Ovary (tissue), 7 donors: ENCODE measurements at regions not wholly inside any gene's neighbourhood (a gene's known extent, or its start where the extent isn't known, plus 50 kb on each side); places are given as distances from the start of the nearest gene placed in this dataset.

Experiments
- DNase-seq, 5 donors: peaks; one replicate each; pipeline ENCODE4 v3.0.0-alpha.2; 2019 to 2020
- H3K27ac ChIP-seq, 2 donors: fragments of 200-600 bp; one replicate each; pipeline versions ENCODE4 v1.5.1 to v1.8.0; 2019 to 2022
- H3K27me3 ChIP-seq: fragments of 200-600 bp; one replicate; pipeline ENCODE4 v1.8.0; 2022
- H3K36me3 ChIP-seq: fragments of 200-600 bp; sonication (generic); one replicate; pipeline ENCODE4 v1.5.1; 2019
- H3K4me1 ChIP-seq: one replicate; pipeline ENCODE4 v1.8.1; 2013; ENCODE audit warnings: mild to moderate bottlenecking, moderate library complexity; ENCODE audit not compliant: insufficient read depth
- H3K4me3 ChIP-seq: fragments of 200-600 bp; sonication (generic); one replicate; pipeline ENCODE4 v1.5.1; 2017
- H3K9me3 ChIP-seq, 2 donors: fragments of 200-600 bp in 1 of 2; sonication (generic) in 1 of 2; one replicate each; pipeline versions ENCODE4 v1.5.1 to v1.8.1; 2013 to 2019; ENCODE audit warnings: mild to moderate bottlenecking in 1 of 2, moderate library complexity in 1 of 2
- EP300 ChIP-seq: sonication (generic); formaldehyde crosslinking; IDR thresholded peaks from one replicate; pipeline ENCODE4 v1.6.1; 2017; ENCODE audit warnings: antibody characterized with exemption
- POLR2A ChIP-seq: fragments of 450-650 bp; IDR thresholded peaks from one replicate; pipeline ENCODE4 v1.6.1; 2017; ENCODE audit warnings: antibody characterized with exemption, mild to moderate bottlenecking, moderate library complexity
- WGBS, 3 donors: extraction: QIAGEN DNeasy Blood & Tissue Kit in 1 of 3; methylation state at CpG; one replicate each; pipeline versions ENCODE4 v1.1.5 to v1.1.7; 2013 to 2017; 5-methylcytosine and 5-hydroxymethylcytosine counted together
- intact Hi-C, 4 donors: fragments of 100-400 bp; cut with DNase I; formaldehyde crosslinking; loops; one replicate each; pipeline versions ENCODE4 v1.11.0 to v1.15.1; 2022 to 2023
- TF ChIP-seq, protein P1 (sequence below), 3 donors: fragments of 450-650 bp in 2 of 3; fragments of 200-600 bp in 1 of 3; IDR thresholded peaks; one replicate each; pipeline versions ENCODE4 v1.5.1 to v1.8.0; 2016 to 2022; ENCODE audit warnings: antibody characterized with exemption in 3 of 3, mild to moderate bottlenecking in 1 of 3
- donor health status: DM: no; HTN: no; CAD: no; lungs with moderate emphysema.
- donor health status: DM: no; HTN: no; CAD: no.
- donor health status: Bipolar disorder and iron deficiency.
- donor health status: DM: no; HTN: no; CAD: no.
- donor health status: DM: yes; HTN: yes; CAD: no.

DNA sequence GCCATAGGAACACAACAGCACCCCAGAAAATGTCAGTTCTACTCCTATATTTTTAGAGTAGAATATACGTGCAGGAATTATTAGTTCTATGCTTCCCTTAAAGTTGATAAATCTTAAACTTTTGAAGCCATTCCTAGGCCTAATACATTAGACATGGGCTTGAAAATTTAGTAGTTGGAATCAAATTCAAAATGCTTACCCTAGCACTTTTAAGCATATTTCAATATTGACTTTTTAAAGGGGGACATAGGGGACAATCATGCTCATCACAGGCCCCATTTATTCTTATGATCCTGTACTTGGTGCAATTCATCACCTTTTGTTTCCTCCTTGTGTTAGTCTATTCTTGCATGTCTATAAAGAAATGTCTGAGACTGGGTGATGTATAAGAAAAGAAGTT is 129.0 kb downstream of the FAM174A start:
- no peak for DNase-seq
- TF ChIP-seq, protein P1, sequence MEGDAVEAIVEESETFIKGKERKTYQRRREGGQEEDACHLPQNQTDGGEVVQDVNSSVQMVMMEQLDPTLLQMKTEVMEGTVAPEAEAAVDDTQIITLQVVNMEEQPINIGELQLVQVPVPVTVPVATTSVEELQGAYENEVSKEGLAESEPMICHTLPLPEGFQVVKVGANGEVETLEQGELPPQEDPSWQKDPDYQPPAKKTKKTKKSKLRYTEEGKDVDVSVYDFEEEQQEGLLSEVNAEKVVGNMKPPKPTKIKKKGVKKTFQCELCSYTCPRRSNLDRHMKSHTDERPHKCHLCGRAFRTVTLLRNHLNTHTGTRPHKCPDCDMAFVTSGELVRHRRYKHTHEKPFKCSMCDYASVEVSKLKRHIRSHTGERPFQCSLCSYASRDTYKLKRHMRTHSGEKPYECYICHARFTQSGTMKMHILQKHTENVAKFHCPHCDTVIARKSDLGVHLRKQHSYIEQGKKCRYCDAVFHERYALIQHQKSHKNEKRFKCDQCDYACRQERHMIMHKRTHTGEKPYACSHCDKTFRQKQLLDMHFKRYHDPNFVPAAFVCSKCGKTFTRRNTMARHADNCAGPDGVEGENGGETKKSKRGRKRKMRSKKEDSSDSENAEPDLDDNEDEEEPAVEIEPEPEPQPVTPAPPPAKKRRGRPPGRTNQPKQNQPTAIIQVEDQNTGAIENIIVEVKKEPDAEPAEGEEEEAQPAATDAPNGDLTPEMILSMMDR (IDR thresholded peaks at IDR 0.05) = no peak
- no peak for TF ChIP-seq POLR2A
- no peak for TF ChIP-seq EP300
- no peaks in the 10 kb centered on the region for H3K9me3 ChIP-seq
- H3K36me3 ChIP-seq = no peaks in the 10 kb centered on the region
- no peak overlapping the region for H3K4me3 ChIP-seq
- no peaks in the 10 kb centered on the region for H3K27me3 ChIP-seq
- intact Hi-C loops = no loop called here
- no peaks in the 10 kb centered on the region for H3K4me1 ChIP-seq
- WGBS, 3 donors = 87 to 96% (median 92%) methylated on average over 1 of the region's 1 CpG
- H3K27ac ChIP-seq = no peak overlapping the region

DNA sequence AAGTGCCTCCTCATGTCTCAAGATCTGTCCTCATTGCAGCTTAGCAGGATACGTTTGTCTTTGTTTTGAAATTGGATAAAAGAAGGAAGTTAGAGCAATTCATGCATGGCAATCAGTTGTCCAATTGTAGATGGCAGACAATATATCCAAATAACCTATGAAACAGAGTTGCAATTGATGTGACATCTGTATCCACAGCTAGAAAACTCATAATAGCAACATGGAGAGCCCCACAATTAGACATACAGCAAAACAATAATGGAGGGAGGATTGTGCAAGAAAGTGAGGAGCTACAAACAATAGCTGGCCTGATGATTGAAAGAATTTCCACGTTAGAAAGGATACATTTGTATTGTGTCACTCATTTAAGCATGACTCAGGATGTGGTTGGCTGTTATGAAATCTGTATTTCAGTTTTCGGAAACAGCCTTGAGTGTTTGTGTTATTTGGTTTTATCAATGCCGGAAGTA is 132.0 kb downstream of the FAM174A start:
- no peak overlapping the region for H3K4me3 ChIP-seq
- DNase-seq = no peak
- TF ChIP-seq EP300 (no peak), POLR2A (no peak)
- TF ChIP-seq, protein P1 (IDR thresholded peaks at IDR 0.05) = no peak

GRCh38 chr5:100668511-100668910 is 133.3 kb downstream of the FAM174A start:
- no peaks in the 10 kb centered on the region for H3K36me3 ChIP-seq
- intact Hi-C loops = no loop called here

More for the DNA sequence above, 132.0 kb downstream of the FAM174A start:
- intact Hi-C loops = no loop called here
- WGBS, 3 donors = 14 to 40% (median 16%) methylated on average over 4 of the region's 4 CpGs
- Histone ChIP-seq H3K9me3 (no peaks in the 10 kb centered on the region), H3K36me3 (no peaks in the 10 kb centered on the region), H3K27ac (no peak overlapping the region), H3K27me3 (peaks cover 2% of the 10 kb centered on the region), H3K4me1 (no peaks in the 10 kb centered on the region)

GRCh38 chr5:100676817-100677631 is 141.8 kb downstream of the FAM174A start:
- Histone ChIP-seq H3K4me3 (no peak overlapping the region), H3K4me1 (no peaks in the 10 kb centered on the region), H3K27me3 (no peaks in the 10 kb centered on the region), H3K36me3 (no peaks in the 10 kb centered on the region), H3K9me3 (no peaks in the 10 kb centered on the region), H3K27ac (no peak overlapping the region)
- DNase-seq = no peak
- 35 to 39% (median 39%) methylated on average over 5 of the region's 5 CpGs for WGBS, 3 donors
- TF ChIP-seq, protein P1 (IDR thresholded peaks at IDR 0.05) = no peak
- no peak for TF ChIP-seq POLR2A
- TF ChIP-seq EP300 = no peak
- intact Hi-C loops = no loop called here

More at GRCh38 chr5:100668511-100668910, 133.3 kb downstream of the FAM174A start:
- 71 to 73% (median 73%) methylated on average over 3 of the region's 3 CpGs for WGBS, 3 donors
- Histone ChIP-seq H3K4me1 (no peaks in the 10 kb centered on the region), H3K4me3 (no peak overlapping the region), H3K27ac (no peak overlapping the region), H3K27me3 (peaks cover 2% of the 10 kb centered on the region), H3K9me3 (no peaks in the 10 kb centered on the region)
- no peak for TF ChIP-seq EP300
- TF ChIP-seq POLR2A = no peak
- TF ChIP-seq, protein P1 (IDR thresholded peaks at IDR 0.05) = no peak
- DNase-seq = no peak
